ENCODE measurements at regions not wholly inside any gene's neighbourhood (a gene's known extent, or its start where the extent isn't known, plus 50 kb on each side); places are given as distances from the start of the nearest gene placed in this dataset.

DNA sequence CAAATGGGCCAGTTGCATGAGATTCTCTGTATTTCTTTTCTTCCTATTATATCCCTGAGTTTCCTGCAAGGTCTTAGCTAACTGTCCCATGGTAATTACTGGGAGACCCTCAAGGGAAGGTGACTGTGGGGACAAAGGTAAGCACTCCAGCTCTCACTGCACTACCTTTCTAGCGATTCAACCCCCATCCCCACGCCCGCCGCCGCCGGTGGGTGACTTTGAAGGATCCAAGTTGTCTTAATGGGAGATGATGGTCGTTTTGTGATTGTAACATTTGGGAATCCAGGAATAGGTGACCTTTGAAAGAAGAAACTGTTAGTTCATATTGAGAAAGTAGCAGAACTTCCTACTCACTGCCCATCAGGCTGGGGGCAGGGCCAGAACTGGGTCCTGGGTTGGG, 265.5 kb downstream of the LRFN2 start:
- H2AFZ ChIP-seq (ENCODE audit: low read length), result no peak overlapping the region
- H4K20me1 ChIP-seq (ENCODE audit: insufficient read depth, low read length), result no peaks in the 10 kb centered on the region
- no peaks in the 10 kb centered on the region for H3K9me2 ChIP-seq (ENCODE audit: low read depth, low read length)
- H3F3A ChIP-seq (ENCODE audit: insufficient read depth, low read length), result no peaks in the 10 kb centered on the region
- no peak overlapping the region for H3K4me3 ChIP-seq (ENCODE audit: low read depth, low read length, poor library complexity, severe bottlenecking)
- H3K27ac ChIP-seq (ENCODE audit: low read depth, low read length, poor library complexity, severe bottlenecking), result no peak overlapping the region
- H3K4me2 ChIP-seq (ENCODE audit: low read length), result no peak overlapping the region
- H3K79me2 ChIP-seq (ENCODE audit: insufficient read depth, low read length), result no peaks in the 10 kb centered on the region
- H3K9me3 ChIP-seq (ENCODE audit: low read length), result no peaks in the 10 kb centered on the region
- no peaks in the 10 kb centered on the region for H3K36me3 ChIP-seq (ENCODE audit: insufficient read depth, low read length)
- H3K27me3 ChIP-seq (ENCODE audit: insufficient read depth, low read length), result no peaks in the 10 kb centered on the region; the same call in 1 of the 2 replicates
- no peak overlapping the region for H3K9ac ChIP-seq (ENCODE audit: low read length)
- TF ChIP-seq EZH2 (IDR thresholded peaks at IDR 0.05; ENCODE audit: borderline replicate concordance, low read length), result no peak
- TF ChIP-seq, protein P1, sequence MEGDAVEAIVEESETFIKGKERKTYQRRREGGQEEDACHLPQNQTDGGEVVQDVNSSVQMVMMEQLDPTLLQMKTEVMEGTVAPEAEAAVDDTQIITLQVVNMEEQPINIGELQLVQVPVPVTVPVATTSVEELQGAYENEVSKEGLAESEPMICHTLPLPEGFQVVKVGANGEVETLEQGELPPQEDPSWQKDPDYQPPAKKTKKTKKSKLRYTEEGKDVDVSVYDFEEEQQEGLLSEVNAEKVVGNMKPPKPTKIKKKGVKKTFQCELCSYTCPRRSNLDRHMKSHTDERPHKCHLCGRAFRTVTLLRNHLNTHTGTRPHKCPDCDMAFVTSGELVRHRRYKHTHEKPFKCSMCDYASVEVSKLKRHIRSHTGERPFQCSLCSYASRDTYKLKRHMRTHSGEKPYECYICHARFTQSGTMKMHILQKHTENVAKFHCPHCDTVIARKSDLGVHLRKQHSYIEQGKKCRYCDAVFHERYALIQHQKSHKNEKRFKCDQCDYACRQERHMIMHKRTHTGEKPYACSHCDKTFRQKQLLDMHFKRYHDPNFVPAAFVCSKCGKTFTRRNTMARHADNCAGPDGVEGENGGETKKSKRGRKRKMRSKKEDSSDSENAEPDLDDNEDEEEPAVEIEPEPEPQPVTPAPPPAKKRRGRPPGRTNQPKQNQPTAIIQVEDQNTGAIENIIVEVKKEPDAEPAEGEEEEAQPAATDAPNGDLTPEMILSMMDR (IDR thresholded peaks at IDR 0.05; ENCODE audit: low read length), result no peak
- H3K4me1 ChIP-seq (ENCODE audit: insufficient read depth, low read length, severe bottlenecking), result no peaks in the 10 kb centered on the region

DNA sequence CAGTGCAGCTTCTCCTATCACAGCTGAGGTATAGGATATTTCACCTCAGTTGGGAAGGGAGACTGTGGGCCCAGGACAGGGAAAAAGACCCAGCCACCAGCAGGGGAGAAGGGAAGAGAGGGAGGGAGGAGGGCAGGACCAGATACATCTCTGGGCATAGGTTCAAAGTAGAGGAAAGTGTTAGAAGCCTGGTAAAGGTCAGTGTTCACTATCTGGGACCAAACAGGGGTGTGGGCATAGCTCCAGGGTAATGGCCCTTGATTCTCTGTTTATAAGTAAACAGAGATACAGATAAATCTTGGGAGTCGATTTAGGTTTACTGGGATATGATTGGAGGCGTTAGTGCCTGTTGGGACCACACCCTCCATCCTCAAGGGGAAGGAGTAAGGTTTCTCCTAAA, 266.2 kb downstream of the LRFN2 start:
- Histone ChIP-seq H3K4me1 (ENCODE audit: insufficient read depth, low read length, severe bottlenecking) (no peaks in the 10 kb centered on the region), H3K79me2 (ENCODE audit: insufficient read depth, low read length) (no peaks in the 10 kb centered on the region), H2AFZ (ENCODE audit: low read length) (no peak overlapping the region), H3K4me3 (ENCODE audit: low read depth, low read length, poor library complexity, severe bottlenecking) (no peak overlapping the region), H3K9me2 (ENCODE audit: low read depth, low read length) (no peaks in the 10 kb centered on the region), H3F3A (ENCODE audit: insufficient read depth, low read length) (no peaks in the 10 kb centered on the region), H3K9ac (ENCODE audit: low read length) (no peak overlapping the region), H3K27ac (ENCODE audit: low read depth, low read length, poor library complexity, severe bottlenecking) (no peak overlapping the region), H3K4me2 (ENCODE audit: low read length) (no peak overlapping the region), H3K9me3 (ENCODE audit: low read length) (no peaks in the 10 kb centered on the region), H4K20me1 (ENCODE audit: insufficient read depth, low read length) (no peaks in the 10 kb centered on the region), H3K36me3 (ENCODE audit: insufficient read depth, low read length) (no peaks in the 10 kb centered on the region), H3K27me3 (ENCODE audit: insufficient read depth, low read length) (no peaks in the 10 kb centered on the region; the same call in 1 of the 2 replicates)
- no peak for TF ChIP-seq EZH2 (IDR thresholded peaks at IDR 0.05; ENCODE audit: borderline replicate concordance, low read length)
- TF ChIP-seq, protein P1 (IDR thresholded peaks at IDR 0.05; ENCODE audit: low read length), result no peak

DNA sequence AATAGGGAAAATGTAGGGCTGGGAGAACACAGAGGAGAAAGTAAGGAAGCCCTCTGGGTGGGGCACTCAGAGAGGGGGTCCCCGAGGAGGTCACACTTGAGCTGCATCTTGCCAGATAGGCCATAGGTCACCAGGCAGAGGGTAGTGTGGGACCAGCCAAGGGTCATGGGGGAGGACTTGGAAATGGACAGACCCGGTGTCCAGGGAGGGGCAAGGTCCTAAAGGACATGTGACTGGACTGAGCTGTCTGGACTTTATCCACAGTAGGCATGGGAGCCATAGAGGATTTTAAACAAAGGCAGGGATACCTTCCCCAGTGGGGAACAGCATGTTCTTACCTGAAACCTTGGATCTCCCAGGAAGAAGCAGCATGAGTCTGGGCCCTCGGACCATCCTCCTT, 266.7 kb downstream of the LRFN2 start:
- Histone ChIP-seq H4K20me1 (ENCODE audit: insufficient read depth, low read length) (no peaks in the 10 kb centered on the region), H2AFZ (ENCODE audit: low read length) (no peak overlapping the region), H3K9me2 (ENCODE audit: low read depth, low read length) (no peaks in the 10 kb centered on the region), H3K4me1 (ENCODE audit: insufficient read depth, low read length, severe bottlenecking) (no peaks in the 10 kb centered on the region), H3K36me3 (ENCODE audit: insufficient read depth, low read length) (no peaks in the 10 kb centered on the region), H3K79me2 (ENCODE audit: insufficient read depth, low read length) (no peaks in the 10 kb centered on the region), H3K4me3 (ENCODE audit: low read depth, low read length, poor library complexity, severe bottlenecking) (no peak overlapping the region), H3K9ac (ENCODE audit: low read length) (no peak overlapping the region), H3K9me3 (ENCODE audit: low read length) (no peaks in the 10 kb centered on the region), H3K27ac (ENCODE audit: low read depth, low read length, poor library complexity, severe bottlenecking) (no peak overlapping the region), H3K27me3 (ENCODE audit: insufficient read depth, low read length) (no peaks in the 10 kb centered on the region), H3K4me2 (ENCODE audit: low read length) (no peak overlapping the region), H3F3A (ENCODE audit: insufficient read depth, low read length) (no peaks in the 10 kb centered on the region)
- TF ChIP-seq, protein P1 (IDR thresholded peaks at IDR 0.05; ENCODE audit: low read length), result no peak
- TF ChIP-seq EZH2 (IDR thresholded peaks at IDR 0.05; ENCODE audit: borderline replicate concordance, low read length), result no peak

Measured in OCI-LY1 (cell line).